ENCODE measurements at regions not wholly inside any gene's neighbourhood (a gene's known extent, or its start where the extent isn't known, plus 50 kb on each side); places are given as distances from the start of the nearest gene placed in this dataset.

DNA sequence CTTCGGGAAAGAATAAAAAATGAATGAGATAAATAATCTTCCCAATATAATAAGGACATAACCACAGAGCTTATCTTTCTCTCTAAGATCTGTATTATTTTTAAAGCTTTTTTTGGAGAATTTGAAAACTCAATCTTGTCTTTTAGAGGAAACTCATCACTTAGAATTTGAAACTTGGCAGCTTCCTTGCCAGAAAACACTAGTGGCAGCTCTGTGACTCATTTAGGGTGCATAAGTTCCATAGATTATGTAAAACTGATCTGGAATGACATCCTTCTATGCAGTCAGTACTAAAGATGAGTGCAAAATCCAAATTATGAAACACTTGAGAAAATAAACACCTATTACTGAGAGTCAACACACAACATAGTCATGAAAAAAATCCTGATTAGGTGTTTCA lies 848.0 kb downstream of the DACH1 start:
- no TSS peak for BruUV-seq (replicated peaks)
- H3K27me3 ChIP-seq (ENCODE audit: insufficient read depth, low read depth), result no peaks in the 10 kb centered on the region
- no peaks in the 10 kb centered on the region for H4K20me1 ChIP-seq (ENCODE audit: insufficient read depth)
- no peak overlapping the region for H3K4me2 ChIP-seq
- no peaks in the 10 kb centered on the region for H3K79me2 ChIP-seq (ENCODE audit: low read depth)
- H3K9me3 ChIP-seq (ENCODE audit: insufficient read depth, low read depth), result no peaks in the 10 kb centered on the region
- intact Hi-C loops (cut with micrococcal nuclease; ENCODE audit: unreplicated experiment), result no loop called here
- H3F3A ChIP-seq (ENCODE audit: insufficient read depth, low read depth), result no peaks in the 10 kb centered on the region
- no peak overlapping the region for H3K27ac ChIP-seq
- no peak overlapping the region for H3K4me3 ChIP-seq
- no peaks in the 10 kb centered on the region for H3K4me1 ChIP-seq (replicated peaks; ENCODE audit: insufficient read depth)
- ChIA-PET CTCF (no interaction called here), POLR2A (ENCODE audit: unreplicated experiment) (no interaction called here)
- H3K36me3 ChIP-seq (ENCODE audit: low read depth), result no peaks in the 10 kb centered on the region
- H2AFZ ChIP-seq, result no peak overlapping the region
- no peaks in the 10 kb centered on the region for H3K9me2 ChIP-seq (ENCODE audit: insufficient read depth)
- TF ChIP-seq, protein P1, sequence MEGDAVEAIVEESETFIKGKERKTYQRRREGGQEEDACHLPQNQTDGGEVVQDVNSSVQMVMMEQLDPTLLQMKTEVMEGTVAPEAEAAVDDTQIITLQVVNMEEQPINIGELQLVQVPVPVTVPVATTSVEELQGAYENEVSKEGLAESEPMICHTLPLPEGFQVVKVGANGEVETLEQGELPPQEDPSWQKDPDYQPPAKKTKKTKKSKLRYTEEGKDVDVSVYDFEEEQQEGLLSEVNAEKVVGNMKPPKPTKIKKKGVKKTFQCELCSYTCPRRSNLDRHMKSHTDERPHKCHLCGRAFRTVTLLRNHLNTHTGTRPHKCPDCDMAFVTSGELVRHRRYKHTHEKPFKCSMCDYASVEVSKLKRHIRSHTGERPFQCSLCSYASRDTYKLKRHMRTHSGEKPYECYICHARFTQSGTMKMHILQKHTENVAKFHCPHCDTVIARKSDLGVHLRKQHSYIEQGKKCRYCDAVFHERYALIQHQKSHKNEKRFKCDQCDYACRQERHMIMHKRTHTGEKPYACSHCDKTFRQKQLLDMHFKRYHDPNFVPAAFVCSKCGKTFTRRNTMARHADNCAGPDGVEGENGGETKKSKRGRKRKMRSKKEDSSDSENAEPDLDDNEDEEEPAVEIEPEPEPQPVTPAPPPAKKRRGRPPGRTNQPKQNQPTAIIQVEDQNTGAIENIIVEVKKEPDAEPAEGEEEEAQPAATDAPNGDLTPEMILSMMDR (conservative IDR thresholded peaks at IDR 0.05), result no peak
- TF ChIP-seq EZH2 (IDR thresholded peaks at IDR 0.05; ENCODE audit: low read depth), result no peak
- no peak for DNase-seq

DNA sequence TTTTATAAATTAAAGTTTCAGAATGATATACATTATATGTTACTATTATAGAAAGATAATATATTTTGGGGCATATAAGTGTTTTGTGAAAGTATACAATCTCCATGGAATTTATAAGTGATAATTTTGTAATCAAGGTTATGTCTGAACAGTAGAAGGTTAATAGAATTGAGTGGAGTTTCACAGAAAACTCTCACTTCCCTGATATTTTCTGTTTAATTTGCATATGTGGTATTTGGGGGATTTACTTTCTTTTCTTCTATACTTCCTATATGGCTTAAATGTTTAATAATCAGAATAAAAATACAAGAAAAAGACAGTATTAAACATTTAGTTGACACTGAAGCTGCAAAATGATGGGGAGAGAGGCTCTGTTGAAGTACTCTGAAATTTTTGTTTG lies 848.5 kb downstream of the DACH1 start:
- ChIA-PET POLR2A (ENCODE audit: unreplicated experiment) (no interaction called here), CTCF (no interaction called here)
- Histone ChIP-seq H3K4me2 (no peak overlapping the region), H3K4me3 (no peak overlapping the region), H2AFZ (no peak overlapping the region), H3K79me2 (ENCODE audit: low read depth) (no peaks in the 10 kb centered on the region), H3K9me3 (ENCODE audit: insufficient read depth, low read depth) (no peaks in the 10 kb centered on the region), H3K4me1 (replicated peaks; ENCODE audit: insufficient read depth) (no peaks in the 10 kb centered on the region), H3F3A (ENCODE audit: insufficient read depth, low read depth) (no peaks in the 10 kb centered on the region), H3K9me2 (ENCODE audit: insufficient read depth) (no peaks in the 10 kb centered on the region), H4K20me1 (ENCODE audit: insufficient read depth) (no peaks in the 10 kb centered on the region), H3K27me3 (ENCODE audit: insufficient read depth, low read depth) (no peaks in the 10 kb centered on the region), H3K27ac (no peak overlapping the region), H3K36me3 (ENCODE audit: low read depth) (no peaks in the 10 kb centered on the region)
- DNase-seq, result no peak
- BruUV-seq (replicated peaks), result no TSS peak
- intact Hi-C loops (cut with micrococcal nuclease; ENCODE audit: unreplicated experiment), result no loop called here
- TF ChIP-seq, protein P1 (conservative IDR thresholded peaks at IDR 0.05), result no peak
- TF ChIP-seq EZH2 (IDR thresholded peaks at IDR 0.05; ENCODE audit: low read depth), result no peak

DNA sequence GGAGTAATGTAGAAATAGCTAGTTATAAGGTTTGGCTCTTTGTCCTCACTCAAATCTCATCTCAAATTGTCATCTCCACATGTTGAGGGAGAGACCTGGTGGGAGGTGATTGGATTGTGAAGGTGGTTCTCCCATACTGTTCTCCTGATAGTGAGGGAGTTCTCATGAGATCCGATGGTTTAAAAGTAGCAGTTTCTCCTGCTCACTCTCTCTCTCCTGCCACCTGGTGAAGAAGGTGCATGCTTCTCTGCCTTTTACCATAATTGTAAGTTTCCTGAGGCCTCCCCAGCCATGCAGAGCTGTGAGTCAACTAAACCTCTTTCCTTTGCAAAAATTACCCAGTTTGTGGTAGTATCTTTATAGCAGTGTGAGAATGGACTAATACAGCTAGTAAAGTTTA lies 849.4 kb downstream of the DACH1 start:
- Histone ChIP-seq H3F3A (ENCODE audit: insufficient read depth, low read depth) (no peaks in the 10 kb centered on the region), H3K27me3 (ENCODE audit: insufficient read depth, low read depth) (no peaks in the 10 kb centered on the region), H3K79me2 (ENCODE audit: low read depth) (no peaks in the 10 kb centered on the region), H3K4me1 (replicated peaks; ENCODE audit: insufficient read depth) (no peaks in the 10 kb centered on the region), H3K4me2 (no peak overlapping the region), H4K20me1 (ENCODE audit: insufficient read depth) (no peaks in the 10 kb centered on the region), H3K9me2 (ENCODE audit: insufficient read depth) (no peaks in the 10 kb centered on the region), H3K4me3 (no peak overlapping the region), H3K36me3 (ENCODE audit: low read depth) (no peaks in the 10 kb centered on the region), H3K27ac (no peak overlapping the region), H2AFZ (no peak overlapping the region), H3K9me3 (ENCODE audit: insufficient read depth, low read depth) (no peaks in the 10 kb centered on the region)
- no TSS peak for BruUV-seq (replicated peaks)
- no peak for DNase-seq
- ChIA-PET CTCF (no interaction called here), POLR2A (ENCODE audit: unreplicated experiment) (interaction anchor here (0.5 kb wide), 1 partner anchor 1159 kb away, joined by 4 read pairs; no protein-coding TSS in a partner anchor)
- TF ChIP-seq, protein P1 (conservative IDR thresholded peaks at IDR 0.05), result no peak
- TF ChIP-seq EZH2 (IDR thresholded peaks at IDR 0.05; ENCODE audit: low read depth), result no peak
- intact Hi-C loops (cut with micrococcal nuclease; ENCODE audit: unreplicated experiment), result no loop called here

All from PC-9 (cell line).